Liver (tissue), 2 donors: ENCODE measurements at regions not wholly inside any gene's neighbourhood (a gene's known extent, or its start where the extent isn't known, plus 50 kb on each side); places are given as distances from the start of the nearest gene placed in this dataset.

Experiments used
- TF ChIP-seq, protein P1 (sequence below): fragments of 150-350 bp; IDR thresholded peaks from 2 replicates; pipeline ENCODE4 v1.5.1; 2017; ENCODE audit warnings: improper control_type of control experiment, low read depth, low read length; ENCODE audit not compliant: missing input control
- TF ChIP-seq, protein P2 (sequence below): IDR thresholded peaks from 2 replicates; pipeline ENCODE4 v1.6.1; 2016; ENCODE audit warnings: antibody characterized with exemption
- donor health status: healthy.

DNA sequence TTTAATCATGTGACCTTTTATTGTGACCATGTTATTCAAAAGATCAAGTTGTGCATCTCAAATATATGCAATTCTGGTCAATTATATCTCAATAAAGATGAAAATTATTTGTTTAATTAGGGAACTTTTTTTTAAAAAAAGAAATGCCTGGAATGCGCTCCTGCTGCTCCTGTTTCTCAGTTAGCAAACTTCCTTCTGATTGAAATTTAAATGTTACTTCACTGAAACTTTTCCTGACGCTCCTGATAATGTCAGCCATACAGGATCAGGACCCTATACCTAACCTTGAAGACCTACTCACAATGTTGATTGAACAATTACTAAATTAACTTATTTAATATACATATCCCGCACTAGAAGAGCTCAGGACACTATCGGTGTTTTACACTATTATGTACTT, 190.4 kb downstream of the MACC1 start:
- TF ChIP-seq, protein P1, sequence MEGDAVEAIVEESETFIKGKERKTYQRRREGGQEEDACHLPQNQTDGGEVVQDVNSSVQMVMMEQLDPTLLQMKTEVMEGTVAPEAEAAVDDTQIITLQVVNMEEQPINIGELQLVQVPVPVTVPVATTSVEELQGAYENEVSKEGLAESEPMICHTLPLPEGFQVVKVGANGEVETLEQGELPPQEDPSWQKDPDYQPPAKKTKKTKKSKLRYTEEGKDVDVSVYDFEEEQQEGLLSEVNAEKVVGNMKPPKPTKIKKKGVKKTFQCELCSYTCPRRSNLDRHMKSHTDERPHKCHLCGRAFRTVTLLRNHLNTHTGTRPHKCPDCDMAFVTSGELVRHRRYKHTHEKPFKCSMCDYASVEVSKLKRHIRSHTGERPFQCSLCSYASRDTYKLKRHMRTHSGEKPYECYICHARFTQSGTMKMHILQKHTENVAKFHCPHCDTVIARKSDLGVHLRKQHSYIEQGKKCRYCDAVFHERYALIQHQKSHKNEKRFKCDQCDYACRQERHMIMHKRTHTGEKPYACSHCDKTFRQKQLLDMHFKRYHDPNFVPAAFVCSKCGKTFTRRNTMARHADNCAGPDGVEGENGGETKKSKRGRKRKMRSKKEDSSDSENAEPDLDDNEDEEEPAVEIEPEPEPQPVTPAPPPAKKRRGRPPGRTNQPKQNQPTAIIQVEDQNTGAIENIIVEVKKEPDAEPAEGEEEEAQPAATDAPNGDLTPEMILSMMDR, result no peak
- TF ChIP-seq, protein P2, sequence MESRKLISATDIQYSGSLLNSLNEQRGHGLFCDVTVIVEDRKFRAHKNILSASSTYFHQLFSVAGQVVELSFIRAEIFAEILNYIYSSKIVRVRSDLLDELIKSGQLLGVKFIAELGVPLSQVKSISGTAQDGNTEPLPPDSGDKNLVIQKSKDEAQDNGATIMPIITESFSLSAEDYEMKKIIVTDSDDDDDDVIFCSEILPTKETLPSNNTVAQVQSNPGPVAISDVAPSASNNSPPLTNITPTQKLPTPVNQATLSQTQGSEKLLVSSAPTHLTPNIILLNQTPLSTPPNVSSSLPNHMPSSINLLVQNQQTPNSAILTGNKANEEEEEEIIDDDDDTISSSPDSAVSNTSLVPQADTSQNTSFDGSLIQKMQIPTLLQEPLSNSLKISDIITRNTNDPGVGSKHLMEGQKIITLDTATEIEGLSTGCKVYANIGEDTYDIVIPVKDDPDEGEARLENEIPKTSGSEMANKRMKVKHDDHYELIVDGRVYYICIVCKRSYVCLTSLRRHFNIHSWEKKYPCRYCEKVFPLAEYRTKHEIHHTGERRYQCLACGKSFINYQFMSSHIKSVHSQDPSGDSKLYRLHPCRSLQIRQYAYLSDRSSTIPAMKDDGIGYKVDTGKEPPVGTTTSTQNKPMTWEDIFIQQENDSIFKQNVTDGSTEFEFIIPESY, result no peak
